ENCODE measurements at regions not wholly inside any gene's neighbourhood (a gene's known extent, or its start where the extent isn't known, plus 50 kb on each side); places are given as distances from the start of the nearest gene placed in this dataset.
A peak's percentile ranks its signal among the peaks of the same experiment; 100 is the strongest.

GRCh38 chr5:158292981-158293380 lies 434.0 kb upstream of the CLINT1 start:
- no peak for DNase-seq
- H3K4me3 ChIP-seq (ENCODE audit: insufficient read depth, low read depth, low read length) = no peak overlapping the region
- no peaks in the 10 kb centered on the region for H3K27me3 ChIP-seq (ENCODE audit: control insufficient read depth, insufficient read depth, low read length)
- H3K36me3 ChIP-seq (replicated peaks; ENCODE audit: control insufficient read depth, insufficient read depth, low read length) = no peaks in the 10 kb centered on the region

GRCh38 chr5:158289967-158290366 lies 431.0 kb upstream of the CLINT1 start:
- Histone ChIP-seq H3K36me3 (replicated peaks; ENCODE audit: control insufficient read depth, insufficient read depth, low read length) (no peaks in the 10 kb centered on the region), H3K27me3 (ENCODE audit: control insufficient read depth, insufficient read depth, low read length) (no peaks in the 10 kb centered on the region), H3K4me3 (ENCODE audit: insufficient read depth, low read depth, low read length) (no peak overlapping the region)
- DNase-seq = no peak

GRCh38 chr5:158288272-158288657 lies 429.3 kb upstream of the CLINT1 start:
- Histone ChIP-seq H3K4me3 (ENCODE audit: insufficient read depth, low read depth, low read length) (no peak overlapping the region), H3K36me3 (replicated peaks; ENCODE audit: control insufficient read depth, insufficient read depth, low read length) (no peaks in the 10 kb centered on the region), H3K27me3 (ENCODE audit: control insufficient read depth, insufficient read depth, low read length) (no peaks in the 10 kb centered on the region)
- no peak for DNase-seq

GRCh38 chr5:158287643-158288271 lies 428.8 kb upstream of the CLINT1 start:
- Histone ChIP-seq H3K36me3 (replicated peaks; ENCODE audit: control insufficient read depth, insufficient read depth, low read length) (no peaks in the 10 kb centered on the region), H3K4me3 (ENCODE audit: insufficient read depth, low read depth, low read length) (no peak overlapping the region), H3K27me3 (ENCODE audit: control insufficient read depth, insufficient read depth, low read length) (no peaks in the 10 kb centered on the region)
- DNase-seq = no peak

GRCh38 chr5:158286827-158287226 lies 427.9 kb upstream of the CLINT1 start:
- H3K27me3 ChIP-seq (ENCODE audit: control insufficient read depth, insufficient read depth, low read length) = no peaks in the 10 kb centered on the region
- no peaks in the 10 kb centered on the region for H3K36me3 ChIP-seq (replicated peaks; ENCODE audit: control insufficient read depth, insufficient read depth, low read length)
- H3K4me3 ChIP-seq (ENCODE audit: insufficient read depth, low read depth, low read length) = no peak overlapping the region
- no peak for DNase-seq

GRCh38 chr5:158285698-158286097 lies 426.8 kb upstream of the CLINT1 start:
- Histone ChIP-seq H3K4me3 (ENCODE audit: insufficient read depth, low read depth, low read length) (no peak overlapping the region), H3K27me3 (ENCODE audit: control insufficient read depth, insufficient read depth, low read length) (no peaks in the 10 kb centered on the region), H3K36me3 (replicated peaks; ENCODE audit: control insufficient read depth, insufficient read depth, low read length) (no peaks in the 10 kb centered on the region)
- no peak for DNase-seq

- Histone ChIP-seq H3K4me3 (ENCODE audit: insufficient read depth, low read depth, low read length) (no peak overlapping the region), H3K27me3 (ENCODE audit: control insufficient read depth, insufficient read depth, low read length) (no peaks in the 10 kb centered on the region), H3K36me3 (replicated peaks; ENCODE audit: control insufficient read depth, insufficient read depth, low read length) (no peaks in the 10 kb centered on the region)
- no peak for DNase-seq
These were observed 425.3 kb upstream of the CLINT1 start for GRCh38 chr5:158284242-158284641.

- no peaks in the 10 kb centered on the region for H3K27me3 ChIP-seq (ENCODE audit: control insufficient read depth, insufficient read depth, low read length)
- no peaks in the 10 kb centered on the region for H3K36me3 ChIP-seq (replicated peaks; ENCODE audit: control insufficient read depth, insufficient read depth, low read length)
- no peak overlapping the region for H3K4me3 ChIP-seq (ENCODE audit: insufficient read depth, low read depth, low read length)
- no peak for DNase-seq
These were observed 424.5 kb upstream of the CLINT1 start for GRCh38 chr5:158283397-158283796.

GRCh38 chr5:158278216-158278925 lies 419.4 kb upstream of the CLINT1 start:
- H3K27me3 ChIP-seq (ENCODE audit: control insufficient read depth, insufficient read depth, low read length) = no peaks in the 10 kb centered on the region
- no peak for DNase-seq
- no peak overlapping the region for H3K4me3 ChIP-seq (ENCODE audit: insufficient read depth, low read depth, low read length)

GRCh38 chr5:158277276-158277675 lies 418.3 kb upstream of the CLINT1 start:
- Histone ChIP-seq H3K27me3 (ENCODE audit: control insufficient read depth, insufficient read depth, low read length) (no peaks in the 10 kb centered on the region), H3K4me3 (ENCODE audit: insufficient read depth, low read depth, low read length) (no peak overlapping the region), H3K36me3 (replicated peaks; ENCODE audit: control insufficient read depth, insufficient read depth, low read length) (no peaks in the 10 kb centered on the region)
- DNase-seq = no peak

More at GRCh38 chr5:158278216-158278925, 419.4 kb upstream of the CLINT1 start:
- no peaks in the 10 kb centered on the region for H3K36me3 ChIP-seq (replicated peaks; ENCODE audit: control insufficient read depth, insufficient read depth, low read length)

- Histone ChIP-seq H3K4me3 (ENCODE audit: insufficient read depth, low read depth, low read length) (no peak overlapping the region), H3K27me3 (ENCODE audit: control insufficient read depth, insufficient read depth, low read length) (no peaks in the 10 kb centered on the region), H3K36me3 (replicated peaks; ENCODE audit: control insufficient read depth, insufficient read depth, low read length) (no peaks in the 10 kb centered on the region)
- DNase-seq = no peak
These were observed 417.7 kb upstream of the CLINT1 start for GRCh38 chr5:158276692-158277091.

GRCh38 chr5:158275511-158275910 lies 416.6 kb upstream of the CLINT1 start:
- Histone ChIP-seq H3K4me3 (ENCODE audit: insufficient read depth, low read depth, low read length) (no peak overlapping the region), H3K27me3 (ENCODE audit: control insufficient read depth, insufficient read depth, low read length) (no peaks in the 10 kb centered on the region)
- DNase-seq = no peak

GRCh38 chr5:158273035-158273434 lies 414.1 kb upstream of the CLINT1 start:
- DNase-seq = peak; percentile 28

More at GRCh38 chr5:158275511-158275910, 416.6 kb upstream of the CLINT1 start:
- no peaks in the 10 kb centered on the region for H3K36me3 ChIP-seq (replicated peaks; ENCODE audit: control insufficient read depth, insufficient read depth, low read length)

GRCh38 chr5:158272409-158272808 lies 413.5 kb upstream of the CLINT1 start:
- Histone ChIP-seq H3K27me3 (ENCODE audit: control insufficient read depth, insufficient read depth, low read length) (no peaks in the 10 kb centered on the region), H3K36me3 (replicated peaks; ENCODE audit: control insufficient read depth, insufficient read depth, low read length) (no peaks in the 10 kb centered on the region), H3K4me3 (ENCODE audit: insufficient read depth, low read depth, low read length) (no peak overlapping the region)
- peak; percentile 35 for DNase-seq

More at GRCh38 chr5:158273035-158273434, 414.1 kb upstream of the CLINT1 start:
- Histone ChIP-seq H3K4me3 (ENCODE audit: insufficient read depth, low read depth, low read length) (no peak overlapping the region), H3K36me3 (replicated peaks; ENCODE audit: control insufficient read depth, insufficient read depth, low read length) (no peaks in the 10 kb centered on the region), H3K27me3 (ENCODE audit: control insufficient read depth, insufficient read depth, low read length) (no peaks in the 10 kb centered on the region)

- no peak for DNase-seq
These were observed 412.1 kb upstream of the CLINT1 start for GRCh38 chr5:158270996-158271554.

More at GRCh38 chr5:158270996-158271554, 412.1 kb upstream of the CLINT1 start:
- Histone ChIP-seq H3K4me3 (ENCODE audit: insufficient read depth, low read depth, low read length) (no peak overlapping the region), H3K36me3 (replicated peaks; ENCODE audit: control insufficient read depth, insufficient read depth, low read length) (no peaks in the 10 kb centered on the region), H3K27me3 (ENCODE audit: control insufficient read depth, insufficient read depth, low read length) (no peaks in the 10 kb centered on the region)
